ENCODE measurements at regions not wholly inside any gene's neighbourhood (a gene's known extent, or its start where the extent isn't known, plus 50 kb on each side); places are given as distances from the start of the nearest gene placed in this dataset.

- no peak for TF ChIP-seq CTCF (IDR thresholded peaks at IDR 0.05; ENCODE audit: low read depth, low read length)
- no peak for TF ChIP-seq POLR2A (IDR thresholded peaks at IDR 0.05; ENCODE audit: extremely low read depth, insufficient read length)
- TF ChIP-seq MAX (IDR thresholded peaks at IDR 0.05; ENCODE audit: low read depth, low read length) = no peak
Measured at GRCh38 chr14:28678887-28679286, 87.7 kb upstream of the FOXG1 start.
